SJCRH30 (cell line): ENCODE measurements at regions not wholly inside any gene's neighbourhood (a gene's known extent, or its start where the extent isn't known, plus 50 kb on each side); places are given as distances from the start of the nearest gene placed in this dataset.

Experiments used
- DNase-seq, 2 experiments: peaks; one replicate each; pipeline ENCODE4 v3.0.0-alpha.2; 2015 to 2020
- H3K27ac ChIP-seq: fragments of 250-450 bp; sonication (Bioruptor Pico); 2 replicates; pipeline ENCODE4 v1.5.1; 2020; ENCODE audit warnings: mild to moderate bottlenecking, moderate library complexity
- H3K27me3 ChIP-seq: fragments of 250-450 bp; sonication (Bioruptor Pico); 2 replicates; pipeline ENCODE4 v1.5.1; 2020; ENCODE audit warnings: mild to moderate bottlenecking, moderate library complexity
- H3K36me3 ChIP-seq: fragments of 250-450 bp; sonication (Bioruptor Pico); 2 replicates; pipeline ENCODE4 v1.5.1; 2020; ENCODE audit warnings: mild to moderate bottlenecking, moderate library complexity
- H3K4me1 ChIP-seq: fragments of 250-450 bp; sonication (Bioruptor Pico); 2 replicates; pipeline ENCODE4 v1.5.1; 2020; ENCODE audit warnings: mild to moderate bottlenecking, moderate library complexity
- H3K4me3 ChIP-seq: fragments of 250-450 bp; sonication (Bioruptor Pico); 2 replicates; pipeline ENCODE4 v1.5.1; 2020; ENCODE audit warnings: mild to moderate bottlenecking, moderate library complexity
- H3K9me3 ChIP-seq: fragments of 250-450 bp; sonication (Bioruptor Pico); replicated peaks from 2 replicates; pipeline ENCODE4 v1.5.1; 2020; ENCODE audit warnings: mild to moderate bottlenecking, moderate library complexity

DNA sequence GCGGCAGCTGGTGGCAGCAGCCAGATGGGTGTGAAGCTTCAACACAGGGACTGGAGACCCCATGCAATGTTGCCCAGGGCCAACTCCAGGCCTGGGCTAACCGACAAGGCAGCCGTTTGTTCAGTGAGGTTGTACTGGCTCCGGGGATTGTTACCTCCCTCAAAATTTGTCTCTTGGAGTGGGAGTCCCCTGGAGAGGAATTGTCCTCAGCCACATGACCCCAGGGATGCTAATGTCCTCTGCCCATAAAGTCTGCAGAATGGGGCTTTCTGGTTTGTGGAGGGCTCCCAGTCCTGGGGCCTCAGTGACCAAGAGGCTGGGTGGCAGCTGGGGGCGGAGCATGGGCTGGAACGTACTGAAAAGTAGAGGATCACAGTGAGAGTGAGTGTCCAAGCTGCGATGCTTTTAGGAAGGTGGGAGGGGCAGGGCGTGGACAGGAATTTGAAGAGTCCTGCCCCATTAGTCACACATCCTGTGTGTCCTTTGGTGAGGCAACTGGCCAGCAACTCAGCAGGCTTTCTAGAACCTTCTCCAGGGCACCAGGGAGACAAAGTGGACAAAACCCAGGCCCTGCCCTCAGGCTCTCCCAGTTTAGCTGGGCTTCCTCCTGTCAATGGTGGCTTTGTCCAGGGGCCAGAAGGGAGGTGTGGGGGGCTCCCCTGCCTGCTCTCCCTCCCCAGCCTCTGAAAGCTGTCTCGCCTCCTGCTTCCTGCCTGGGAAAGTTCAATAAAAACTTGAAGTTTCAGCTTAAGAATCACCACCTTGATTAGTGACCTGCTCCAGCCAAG lies 114.0 kb downstream of the NSG2 start:
- no peaks in the 10 kb centered on the region; the same call in 1 of the 2 replicates for H3K27me3 ChIP-seq
- no peak overlapping the region for H3K4me3 ChIP-seq
- H3K36me3 ChIP-seq = no peaks in the 10 kb centered on the region
- peak; percentile 6 to 32 for DNase-seq
- peaks cover 3% of the 10 kb centered on the region; the same call in 1 of the 2 replicates for H3K9me3 ChIP-seq
- no peak overlapping the region for H3K27ac ChIP-seq
- H3K4me1 ChIP-seq = peaks cover 4% of the 10 kb centered on the region; the same call in 1 of the 2 replicates

DNA sequence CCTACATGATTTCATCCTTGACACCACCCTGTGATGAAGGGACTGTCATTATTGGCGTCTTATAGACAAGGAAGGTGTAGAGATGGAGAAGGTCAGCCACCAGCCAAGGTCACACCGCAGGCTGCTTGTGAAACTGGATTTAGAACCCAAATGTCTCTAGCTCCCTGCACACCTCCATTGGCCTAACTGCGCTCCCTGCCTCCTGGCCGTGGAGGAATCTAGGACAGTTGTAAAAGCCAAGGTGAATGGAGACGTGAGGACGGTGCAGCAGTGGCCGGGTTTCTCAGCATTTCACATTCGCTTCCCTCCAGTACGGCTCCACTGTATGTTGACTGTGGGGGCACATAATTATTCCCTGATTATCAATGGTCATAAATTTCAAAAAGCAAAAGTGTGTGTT lies 119.9 kb downstream of the NSG2 start:
- H3K4me1 ChIP-seq = no peaks in the 10 kb centered on the region
- H3K36me3 ChIP-seq = no peaks in the 10 kb centered on the region
- no peaks in the 10 kb centered on the region for H3K27me3 ChIP-seq
- H3K9me3 ChIP-seq = no peaks in the 10 kb centered on the region
- H3K27ac ChIP-seq = no peak overlapping the region
- no peak overlapping the region for H3K4me3 ChIP-seq
- no peak for DNase-seq

DNA sequence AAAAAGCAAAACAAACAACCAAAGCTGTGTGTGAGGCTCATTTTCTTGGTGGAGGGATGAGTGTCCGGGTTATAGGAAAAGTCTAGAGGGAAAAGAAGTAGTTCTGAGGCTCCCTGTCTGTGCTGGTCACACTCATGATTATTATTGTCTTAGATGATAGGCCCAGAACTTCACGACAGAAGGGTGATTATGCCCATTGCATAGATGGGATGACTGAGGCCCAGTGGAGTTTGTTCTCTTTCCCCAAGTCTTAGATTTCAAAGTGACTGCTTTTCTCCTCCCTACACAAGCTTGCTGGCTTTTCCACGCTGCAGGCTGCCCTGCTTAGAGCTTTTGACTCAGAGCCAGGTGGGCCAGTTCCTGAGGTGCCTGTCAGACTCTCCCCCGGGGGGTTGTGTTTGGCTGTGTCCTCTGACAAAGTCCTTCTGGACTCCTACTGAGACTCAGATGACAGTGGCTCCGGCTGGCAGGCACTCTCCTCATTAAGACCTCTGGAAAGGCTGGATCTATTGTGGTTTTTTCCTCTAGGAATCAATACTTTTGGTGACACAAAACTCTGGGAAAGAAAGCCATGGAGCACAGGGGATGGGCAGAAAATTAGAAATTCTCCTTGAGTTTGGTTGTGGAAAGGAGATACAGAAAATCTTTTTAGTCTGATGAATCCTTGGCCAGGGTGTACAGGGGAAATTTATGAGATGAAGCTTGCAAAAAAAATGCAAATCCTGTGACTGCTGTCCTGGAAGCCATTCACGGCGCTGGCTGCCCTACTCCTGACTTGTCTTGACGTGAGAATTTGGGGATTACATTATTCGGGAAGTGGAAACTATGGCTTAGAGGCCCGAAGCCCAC lies 120.9 kb downstream of the NSG2 start:
- H3K27ac ChIP-seq = no peak overlapping the region
- no peaks in the 10 kb centered on the region for H3K4me1 ChIP-seq
- no peak overlapping the region for H3K4me3 ChIP-seq
- no peaks in the 10 kb centered on the region for H3K36me3 ChIP-seq
- no peak for DNase-seq
- no peaks in the 10 kb centered on the region for H3K9me3 ChIP-seq
- no peaks in the 10 kb centered on the region for H3K27me3 ChIP-seq

DNA sequence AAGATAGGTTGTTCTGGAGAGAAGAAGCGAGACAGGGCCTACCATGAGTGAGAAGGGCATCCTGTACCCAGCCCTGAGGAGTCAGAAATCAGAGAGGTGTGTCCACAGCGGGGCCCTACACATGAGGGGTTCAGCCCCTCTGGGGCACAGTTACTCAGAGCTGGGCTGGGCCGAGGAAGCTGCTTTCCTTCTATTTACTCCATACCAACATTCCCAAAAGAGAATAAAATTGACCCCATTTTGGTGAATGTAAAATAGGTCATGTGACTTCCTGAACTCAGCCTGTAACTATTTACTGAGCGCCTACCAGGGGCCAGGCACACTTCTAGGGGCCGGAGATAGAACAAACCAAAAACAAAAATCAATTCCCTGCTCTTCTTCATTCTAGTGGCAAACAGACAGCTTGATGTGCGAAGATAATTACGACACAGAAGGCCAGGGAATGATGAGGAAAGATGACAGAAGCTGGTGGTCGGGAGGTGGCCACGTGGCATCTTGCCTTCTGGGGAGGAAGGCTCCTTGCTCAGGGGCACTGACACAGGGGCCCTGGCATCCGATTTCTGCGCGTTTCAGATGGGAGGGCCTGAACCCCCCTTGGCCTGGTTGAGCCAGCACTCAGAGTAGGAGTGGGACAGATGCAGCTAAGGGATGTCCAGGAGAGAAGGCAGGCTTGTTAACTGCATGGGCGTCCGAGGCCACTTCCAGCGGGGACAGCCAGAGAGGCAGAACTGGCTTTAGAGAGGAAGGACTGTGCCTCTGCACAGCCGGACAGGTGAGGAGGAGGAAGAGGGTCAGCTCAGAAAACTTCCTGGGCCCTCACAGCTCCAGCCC lies 121.8 kb downstream of the NSG2 start:
- Histone ChIP-seq H3K4me1 (no peaks in the 10 kb centered on the region), H3K4me3 (no peak overlapping the region), H3K27me3 (no peaks in the 10 kb centered on the region), H3K36me3 (no peaks in the 10 kb centered on the region), H3K27ac (no peak overlapping the region), H3K9me3 (no peaks in the 10 kb centered on the region)
- no peak for DNase-seq

DNA sequence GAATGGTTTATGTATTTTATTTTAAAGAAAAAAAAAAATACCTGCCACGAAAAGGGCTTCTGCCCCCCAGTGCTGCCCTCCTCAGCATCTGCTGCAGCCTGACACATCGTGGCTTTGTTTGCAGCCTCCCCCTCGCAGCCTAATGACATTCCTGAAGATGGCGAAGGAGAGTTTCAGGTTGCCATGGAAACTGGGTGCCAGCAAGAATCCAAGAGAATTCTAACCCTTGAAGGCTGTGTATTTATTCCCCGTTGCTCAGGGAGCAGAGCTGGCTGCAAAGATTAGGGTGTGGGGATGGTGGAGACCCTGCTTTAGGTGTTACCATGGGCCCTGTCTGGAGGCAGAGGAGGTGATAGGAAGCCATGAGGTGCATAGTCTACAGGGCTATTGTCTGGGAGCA lies 126.6 kb downstream of the NSG2 start:
- Histone ChIP-seq H3K9me3 (no peaks in the 10 kb centered on the region), H3K4me3 (no peak overlapping the region), H3K27me3 (no peaks in the 10 kb centered on the region), H3K4me1 (no peaks in the 10 kb centered on the region), H3K27ac (no peak overlapping the region), H3K36me3 (no peaks in the 10 kb centered on the region)
- DNase-seq = no peak

DNA sequence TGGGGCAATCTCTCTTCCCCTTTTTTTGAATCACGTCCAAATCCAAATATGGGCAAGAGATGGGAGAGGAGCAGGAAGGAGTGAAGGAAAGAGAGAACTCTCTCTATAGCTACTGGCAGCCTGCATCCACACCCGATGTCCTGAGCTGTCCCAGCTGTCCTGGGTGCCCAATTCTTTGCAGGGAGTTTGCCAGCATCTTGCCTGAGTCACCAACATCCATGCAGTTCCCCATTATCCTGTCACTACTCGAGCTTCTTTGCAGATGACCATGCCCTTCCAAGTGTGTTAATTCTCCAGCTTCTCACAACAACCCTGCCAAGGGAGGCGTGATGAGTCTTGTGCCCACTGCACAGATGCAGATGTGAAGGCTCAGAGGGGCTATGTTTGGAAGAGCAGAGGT lies 127.1 kb downstream of the NSG2 start:
- no peaks in the 10 kb centered on the region for H3K9me3 ChIP-seq
- DNase-seq = no peak
- H3K27me3 ChIP-seq = no peaks in the 10 kb centered on the region
- H3K27ac ChIP-seq = no peak overlapping the region
- H3K4me3 ChIP-seq = no peak overlapping the region
- no peaks in the 10 kb centered on the region for H3K4me1 ChIP-seq
- no peaks in the 10 kb centered on the region for H3K36me3 ChIP-seq

DNA sequence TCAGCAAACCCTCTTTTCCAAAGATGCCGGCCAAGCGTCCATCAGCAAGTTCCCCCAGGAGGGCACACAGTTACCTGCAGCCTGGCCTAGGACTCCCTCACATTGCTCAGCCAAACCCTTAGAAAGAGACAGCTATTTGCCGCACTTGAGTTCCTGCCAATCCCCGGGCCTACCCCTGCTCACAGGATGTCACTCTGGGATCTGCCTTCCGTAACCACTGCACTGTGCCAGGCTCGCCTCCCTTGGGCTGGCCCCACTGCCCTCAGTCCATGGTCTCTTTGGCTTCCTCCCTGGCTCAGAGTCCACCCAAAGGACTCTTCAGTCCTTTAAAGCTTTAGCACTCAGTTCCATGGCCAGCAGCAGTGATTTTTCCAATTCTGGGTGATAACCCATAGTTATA lies 128.3 kb downstream of the NSG2 start:
- Histone ChIP-seq H3K27me3 (no peaks in the 10 kb centered on the region), H3K27ac (no peak overlapping the region), H3K9me3 (no peaks in the 10 kb centered on the region), H3K4me3 (no peak overlapping the region), H3K4me1 (no peaks in the 10 kb centered on the region), H3K36me3 (no peaks in the 10 kb centered on the region)
- no peak for DNase-seq

DNA sequence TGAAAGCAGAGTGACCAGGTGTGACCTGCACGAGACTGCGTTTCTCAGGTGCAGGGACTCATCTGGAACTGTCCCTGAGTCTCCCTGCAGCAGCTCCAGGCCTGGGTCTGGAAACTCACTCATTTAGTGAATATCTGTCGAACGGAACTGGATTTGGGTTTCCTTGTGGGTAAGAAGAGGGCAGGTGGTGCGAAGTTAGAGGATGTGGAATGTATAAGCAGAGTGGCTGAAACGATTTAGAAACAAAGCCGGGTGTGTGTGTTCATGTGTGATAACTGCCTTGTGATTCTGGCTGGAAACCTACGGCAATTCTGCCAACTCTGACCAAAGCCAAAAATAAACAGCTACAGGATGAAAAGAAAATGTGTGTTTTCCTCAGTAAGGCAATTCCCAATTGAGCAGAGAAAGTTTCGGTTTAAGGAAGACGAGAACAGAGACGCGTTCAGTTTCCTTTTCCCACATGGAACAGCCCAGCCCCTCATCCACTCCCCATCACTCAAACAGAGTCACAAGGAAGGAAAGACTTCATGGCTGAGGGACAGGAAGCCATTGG lies 130.3 kb downstream of the NSG2 start:
- no peaks in the 10 kb centered on the region for H3K36me3 ChIP-seq
- H3K4me1 ChIP-seq = no peaks in the 10 kb centered on the region
- H3K4me3 ChIP-seq = no peak overlapping the region
- H3K27me3 ChIP-seq = no peaks in the 10 kb centered on the region
- no peaks in the 10 kb centered on the region for H3K9me3 ChIP-seq
- no peak overlapping the region for H3K27ac ChIP-seq
- DNase-seq = no peak

DNA sequence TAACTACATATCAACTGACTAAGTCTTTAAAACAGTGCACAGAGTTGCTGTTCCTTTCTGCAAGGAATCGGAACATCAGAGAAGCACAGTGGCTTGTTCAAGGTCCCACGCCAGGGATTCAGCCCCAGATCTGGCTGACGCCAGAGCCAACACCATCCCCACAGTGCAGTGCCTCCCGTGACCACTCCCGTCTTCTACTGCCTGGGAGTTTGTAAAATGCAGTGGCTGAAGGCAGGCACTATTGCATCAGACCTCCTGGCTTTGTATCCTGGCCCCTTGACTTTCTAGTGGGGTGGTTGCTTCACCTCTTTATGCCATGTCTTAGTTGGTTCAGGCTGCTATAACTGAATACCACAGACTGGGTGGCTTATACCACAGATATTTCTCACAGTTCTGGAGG lies 131.0 kb downstream of the NSG2 start:
- no peak overlapping the region for H3K27ac ChIP-seq
- no peak for DNase-seq
- no peaks in the 10 kb centered on the region for H3K9me3 ChIP-seq
- no peaks in the 10 kb centered on the region for H3K36me3 ChIP-seq
- no peaks in the 10 kb centered on the region for H3K4me1 ChIP-seq
- no peak overlapping the region for H3K4me3 ChIP-seq
- no peaks in the 10 kb centered on the region for H3K27me3 ChIP-seq

DNA sequence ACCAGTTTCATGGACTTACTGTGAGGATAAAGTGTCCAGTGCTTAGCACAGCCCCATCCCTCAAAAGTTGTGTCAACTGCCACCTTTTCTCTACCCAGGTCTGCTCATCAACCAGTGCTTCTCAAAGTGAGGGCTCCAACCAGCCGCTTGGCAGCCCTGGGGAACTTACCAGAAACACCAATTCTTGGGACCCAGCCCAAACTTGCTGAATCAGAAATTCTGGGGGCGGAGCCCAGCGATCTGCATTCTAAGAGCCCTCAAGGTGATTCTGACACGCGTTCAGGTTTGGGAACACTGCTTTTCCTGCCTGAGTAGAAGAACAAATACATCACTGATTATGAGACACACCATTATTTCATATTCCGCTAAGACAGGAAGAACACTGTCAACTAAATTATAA lies 132.0 kb downstream of the NSG2 start:
- Histone ChIP-seq H3K27ac (no peak overlapping the region), H3K36me3 (no peaks in the 10 kb centered on the region), H3K9me3 (no peaks in the 10 kb centered on the region), H3K4me3 (no peak overlapping the region), H3K27me3 (no peaks in the 10 kb centered on the region), H3K4me1 (no peaks in the 10 kb centered on the region)
- DNase-seq = no peak

DNA sequence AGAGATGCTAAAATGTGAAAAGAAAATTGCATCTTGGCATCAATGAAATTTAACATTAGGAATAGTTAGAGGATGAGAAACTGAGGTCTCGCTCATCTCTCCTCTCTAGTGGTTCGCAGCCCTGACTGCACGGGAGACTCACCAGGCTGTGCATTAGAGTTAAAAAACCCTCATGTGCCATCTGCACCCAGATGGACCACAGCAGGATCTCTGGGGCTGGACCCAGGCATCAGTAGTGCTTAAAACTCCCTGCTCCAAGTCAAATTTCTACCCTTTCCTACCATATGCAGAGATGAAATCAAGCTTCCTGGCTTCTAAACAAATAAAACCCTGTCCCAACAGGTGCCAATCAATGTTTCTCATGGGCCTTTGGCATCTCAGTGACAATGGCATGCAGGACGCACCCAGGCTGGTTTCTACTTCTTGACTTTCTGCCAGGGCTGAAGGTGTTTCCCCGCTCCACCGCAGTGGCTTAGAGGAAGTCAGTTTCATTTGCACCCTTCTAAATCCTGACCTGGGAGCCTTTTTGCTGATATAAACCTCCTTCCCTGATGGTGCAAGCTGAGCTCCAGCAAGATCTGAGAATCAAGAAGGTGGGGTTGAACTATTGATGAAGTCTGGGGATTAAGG lies 132.6 kb downstream of the NSG2 start:
- H3K27ac ChIP-seq = no peak overlapping the region
- H3K9me3 ChIP-seq = no peaks in the 10 kb centered on the region
- H3K4me3 ChIP-seq = no peak overlapping the region
- no peaks in the 10 kb centered on the region for H3K27me3 ChIP-seq
- no peaks in the 10 kb centered on the region for H3K36me3 ChIP-seq
- DNase-seq = no peak
- no peaks in the 10 kb centered on the region for H3K4me1 ChIP-seq

DNA sequence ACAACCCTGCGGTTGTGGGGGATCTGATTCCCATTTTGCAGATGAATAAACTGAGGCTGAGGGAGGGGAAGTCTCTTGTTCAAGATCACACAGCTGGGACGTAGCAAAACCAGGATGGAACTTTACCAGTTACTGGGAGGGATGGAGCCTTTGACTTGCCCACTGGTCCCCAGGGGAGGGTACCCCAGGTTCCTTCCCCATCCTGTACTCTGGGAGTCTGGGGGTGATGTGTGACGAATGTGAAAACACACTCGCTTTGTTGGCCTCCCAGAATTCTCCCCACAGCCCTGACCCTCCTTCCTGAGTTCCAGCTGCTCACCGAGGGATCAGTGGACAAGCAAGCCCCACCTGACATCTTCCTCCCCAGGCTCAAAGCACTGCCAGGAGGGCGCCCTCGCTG lies 135.1 kb downstream of the NSG2 start:
- Histone ChIP-seq H3K4me3 (no peak overlapping the region), H3K36me3 (no peaks in the 10 kb centered on the region), H3K27me3 (no peaks in the 10 kb centered on the region), H3K4me1 (no peaks in the 10 kb centered on the region), H3K9me3 (no peaks in the 10 kb centered on the region), H3K27ac (no peak overlapping the region)
- DNase-seq = no peak

DNA sequence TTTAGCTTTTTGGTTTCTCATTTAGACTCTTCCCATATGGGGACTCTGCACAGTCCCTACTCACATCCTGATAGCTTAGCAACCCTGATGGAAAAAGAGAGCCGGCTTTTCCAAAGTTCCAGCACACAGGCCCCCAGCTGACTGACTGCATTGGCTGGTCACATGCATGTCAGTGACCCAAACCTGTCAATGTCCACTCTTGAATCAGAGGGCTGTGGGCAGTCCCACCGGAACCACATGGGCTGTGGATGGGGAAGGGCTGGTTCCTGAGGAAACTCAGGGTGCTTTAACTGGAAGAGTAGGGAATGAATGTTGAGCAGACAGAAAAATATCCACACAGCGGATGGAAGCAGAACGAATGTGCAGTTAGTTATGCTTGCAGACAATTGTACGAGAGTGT lies 136.6 kb downstream of the NSG2 start:
- peaks cover 5% of the 10 kb centered on the region; the same call in 1 of the 2 replicates for H3K27me3 ChIP-seq
- H3K9me3 ChIP-seq = no peaks in the 10 kb centered on the region
- H3K4me1 ChIP-seq = no peaks in the 10 kb centered on the region
- H3K4me3 ChIP-seq = no peak overlapping the region
- no peak overlapping the region for H3K27ac ChIP-seq
- no peak for DNase-seq
- no peaks in the 10 kb centered on the region for H3K36me3 ChIP-seq

DNA sequence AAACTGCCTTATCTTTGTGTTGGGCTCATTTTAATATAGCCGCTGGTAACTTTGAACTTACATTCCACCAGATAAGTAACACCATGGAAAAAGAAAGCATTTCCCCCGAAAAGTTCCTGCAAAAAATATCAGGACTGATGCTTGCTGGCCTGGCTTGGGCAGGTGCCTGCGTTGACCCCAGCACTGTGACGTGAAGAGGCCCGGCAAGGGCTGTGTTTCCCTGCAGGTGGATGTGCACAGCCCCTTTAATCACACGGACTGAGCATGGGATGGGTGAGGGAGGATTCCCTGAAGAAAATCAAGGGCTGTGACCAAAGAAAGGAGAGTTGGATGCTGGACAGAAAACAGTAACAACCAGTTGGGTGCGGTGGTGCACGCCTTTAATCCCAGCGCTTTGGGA lies 138.2 kb downstream of the NSG2 start:
- Histone ChIP-seq H3K9me3 (no peaks in the 10 kb centered on the region), H3K36me3 (no peaks in the 10 kb centered on the region), H3K4me3 (no peak overlapping the region), H3K27ac (no peak overlapping the region), H3K27me3 (peaks cover 17% of the 10 kb centered on the region; the same call in 1 of the 2 replicates), H3K4me1 (no peaks in the 10 kb centered on the region)
- DNase-seq = no peak
